CD4-positive, CD25-positive, alpha-beta regulatory T cell (primary cell): ENCODE measurements at regions not wholly inside any gene's neighbourhood (a gene's known extent, or its start where the extent isn't known, plus 50 kb on each side); places are given as distances from the start of the nearest gene placed in this dataset.
"Not testable (repeated sequence)": the region's sequence is repeated elsewhere in the genome, so short reads cannot be mapped to it uniquely, and the experiment has no call there.

Experiments used
- ATAC-seq, 2 donors: fragments of 150-1000 bp; cut with Tn5 transposase; one replicate each; pipeline ENCODE4 v1.10.0; 2021; ENCODE audit warnings: low read depth in 2 of 2, moderate number of reproducible peaks in 2 of 2, moderate library complexity in 1 of 2
- DNase-seq, 3 donors: peaks; one replicate each; pipeline versions ENCODE4 v3.0.0 to v3.0.0-alpha.2; 2012 to 2022; ENCODE audit warnings: mixed read lengths in 1 of 3
- H3K27ac ChIP-seq: one replicate; pipeline ENCODE4 v1.7.0; 2013; ENCODE audit warnings: mild to moderate bottlenecking, low read length; ENCODE audit not compliant: insufficient read depth, poor library complexity, severe bottlenecking
- H3K27me3 ChIP-seq: one replicate; pipeline ENCODE4 v1.7.0; 2013; ENCODE audit warnings: low read length; ENCODE audit not compliant: control insufficient read depth, insufficient read depth
- H3K36me3 ChIP-seq: one replicate; pipeline ENCODE4 v1.7.0; 2013; ENCODE audit warnings: mild to moderate bottlenecking, low read length, moderate library complexity; ENCODE audit not compliant: control insufficient read depth, insufficient read depth
- H3K4me1 ChIP-seq: 2 replicates; pipeline ENCODE4 v1.7.0; 2013; ENCODE audit warnings: mild to moderate bottlenecking, low read length; ENCODE audit not compliant: insufficient read depth, control insufficient read depth, poor library complexity, severe bottlenecking
- H3K4me3 ChIP-seq: one replicate; pipeline ENCODE4 v1.7.0; 2013; ENCODE audit warnings: low read depth, mild to moderate bottlenecking, low read length, moderate library complexity
- H3K9me3 ChIP-seq, 2 experiments: 1 replicate in 1 of 2; 2 replicates in 1 of 2; pipeline ENCODE4 v1.7.0; 2013; ENCODE audit warnings: low read length in 2 of 2, mild to moderate bottlenecking in 1 of 2, moderate library complexity in 1 of 2; ENCODE audit not compliant: control insufficient read depth in 2 of 2
- H3K27ac Mint-ChIP-seq, 3 donors: one replicate each; pipeline ENCODE4 v1.8.0; 2020 to 2022; ENCODE audit warnings: mild to moderate bottlenecking in 3 of 3, mixed read lengths in 3 of 3, moderate library complexity in 2 of 3
- H3K27me3 Mint-ChIP-seq: one replicate; pipeline ENCODE4 v1.8.0; 2022; ENCODE audit warnings: mild to moderate bottlenecking, mixed read lengths
- H3K36me3 Mint-ChIP-seq: one replicate; pipeline ENCODE4 v1.8.0; 2020; ENCODE audit warnings: mixed read lengths
- H3K4me1 Mint-ChIP-seq, 4 donors: one replicate each; pipeline ENCODE4 v1.8.0; 2020 to 2022; ENCODE audit warnings: mixed read lengths in 4 of 4, mild to moderate bottlenecking in 1 of 4
- H3K4me3 Mint-ChIP-seq, 4 donors: one replicate each; pipeline ENCODE4 v1.8.0; 2020 to 2022; ENCODE audit warnings: mild to moderate bottlenecking in 4 of 4, mixed read lengths in 4 of 4, moderate library complexity in 3 of 4
- H3K9me3 Mint-ChIP-seq, 7 donors: one replicate each; pipeline ENCODE4 v1.8.0; 2020 to 2022; ENCODE audit warnings: mixed read lengths in 7 of 7, mild to moderate bottlenecking in 3 of 7, moderate library complexity in 2 of 7

- Mint-ChIP-seq H3K36me3 (no peaks in the 10 kb centered on the region), H3K4me3 (no peak overlapping the region), H3K27me3 (no peaks in the 10 kb centered on the region), H3K9me3 (peaks cover 0 to 26% (median 3%) of the 10 kb centered on the region in 7 donors), H3K4me1 (no peaks in the 10 kb centered on the region), H3K27ac (no peak overlapping the region)
- Histone ChIP-seq H3K9me3 (peaks cover 0 to 4% of the 10 kb centered on the region in 2 experiments), H3K4me1 (no peaks in the 10 kb centered on the region), H3K27ac (no peak overlapping the region), H3K27me3 (no peaks in the 10 kb centered on the region), H3K4me3 (no peak overlapping the region), H3K36me3 (no peaks in the 10 kb centered on the region)
- no peak for DNase-seq
- ATAC-seq = no peak
Observed at GRCh38 chr9:65400886-65401285, 115.9 kb upstream of the FOXD4L5 start.

- not testable (repeated sequence) for H3K4me3 ChIP-seq, H3K27ac Mint-ChIP-seq, H3K4me1 ChIP-seq, H3K27ac ChIP-seq, H3K36me3 Mint-ChIP-seq, H3K27me3 ChIP-seq, DNase-seq, H3K36me3 ChIP-seq, H3K4me3 Mint-ChIP-seq, ATAC-seq, H3K4me1 Mint-ChIP-seq, H3K9me3 ChIP-seq, H3K27me3 Mint-ChIP-seq
- H3K9me3 Mint-ChIP-seq = peaks cover 0 to 19% (median 5%) of the 10 kb centered on the region in 7 donors
Observed at GRCh38 chr9:65397763-65398719, 113.0 kb upstream of the FOXD4L5 start.

GRCh38 chr9:65397226-65397625 is 112.2 kb upstream of the FOXD4L5 start:
- not testable (repeated sequence) for ATAC-seq, H3K27me3 Mint-ChIP-seq, H3K4me1 ChIP-seq, H3K27ac Mint-ChIP-seq, H3K9me3 ChIP-seq, H3K27ac ChIP-seq, DNase-seq, H3K4me1 Mint-ChIP-seq, H3K4me3 Mint-ChIP-seq, H3K4me3 ChIP-seq, H3K36me3 Mint-ChIP-seq, H3K27me3 ChIP-seq, H3K36me3 ChIP-seq
- peaks cover 0 to 15% (median 6%) of the 10 kb centered on the region in 7 donors for H3K9me3 Mint-ChIP-seq

GRCh38 chr9:65396601-65397000 is 111.6 kb upstream of the FOXD4L5 start:
- not testable (repeated sequence) for H3K4me1 ChIP-seq, H3K27ac Mint-ChIP-seq, H3K9me3 ChIP-seq, H3K27me3 ChIP-seq, H3K36me3 ChIP-seq, H3K4me3 Mint-ChIP-seq, H3K4me3 ChIP-seq, H3K27me3 Mint-ChIP-seq, DNase-seq, H3K36me3 Mint-ChIP-seq, H3K4me1 Mint-ChIP-seq, H3K27ac ChIP-seq, ATAC-seq
- peaks cover 0 to 15% (median 6%) of the 10 kb centered on the region in 7 donors for H3K9me3 Mint-ChIP-seq

DNA sequence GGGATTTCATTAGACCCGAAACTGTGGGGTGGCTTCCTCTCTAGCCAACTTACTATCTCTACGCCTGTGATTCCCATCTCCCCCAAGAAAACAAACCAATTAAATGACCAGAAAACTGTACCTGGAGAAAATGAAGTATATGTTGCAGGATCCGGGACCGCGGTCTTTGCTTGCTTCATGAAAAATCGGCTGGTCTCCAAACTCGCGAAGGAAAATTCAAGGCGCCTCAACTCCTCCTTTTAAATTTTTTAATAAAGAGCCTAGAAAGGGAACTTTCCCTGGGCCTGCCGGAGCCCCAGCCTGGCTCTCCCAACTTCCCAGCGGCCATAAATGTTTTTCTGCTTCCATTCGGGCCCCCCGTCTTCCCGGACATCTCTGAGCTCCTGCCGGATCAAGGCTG is 110.8 kb upstream of the FOXD4L5 start:
- not testable (repeated sequence) for H3K27ac Mint-ChIP-seq, H3K4me1 ChIP-seq, H3K27me3 ChIP-seq, H3K4me3 ChIP-seq, H3K9me3 ChIP-seq, H3K27ac ChIP-seq, H3K36me3 Mint-ChIP-seq, H3K27me3 Mint-ChIP-seq, ATAC-seq, H3K4me1 Mint-ChIP-seq, H3K4me3 Mint-ChIP-seq, H3K36me3 ChIP-seq, DNase-seq
- H3K9me3 Mint-ChIP-seq = peaks cover 0 to 19% (median 8%) of the 10 kb centered on the region in 7 donors

GRCh38 chr9:65395121-65395520 is 110.1 kb upstream of the FOXD4L5 start:
- H3K27ac Mint-ChIP-seq, H3K27me3 ChIP-seq, H3K4me3 Mint-ChIP-seq, H3K4me3 ChIP-seq, H3K4me1 ChIP-seq, H3K36me3 Mint-ChIP-seq, H3K36me3 ChIP-seq, H3K4me1 Mint-ChIP-seq, H3K27ac ChIP-seq, H3K9me3 ChIP-seq, H3K27me3 Mint-ChIP-seq, DNase-seq, ATAC-seq: not testable (repeated sequence)
- peaks cover 0 to 16% (median 8%) of the 10 kb centered on the region in 7 donors for H3K9me3 Mint-ChIP-seq

DNA sequence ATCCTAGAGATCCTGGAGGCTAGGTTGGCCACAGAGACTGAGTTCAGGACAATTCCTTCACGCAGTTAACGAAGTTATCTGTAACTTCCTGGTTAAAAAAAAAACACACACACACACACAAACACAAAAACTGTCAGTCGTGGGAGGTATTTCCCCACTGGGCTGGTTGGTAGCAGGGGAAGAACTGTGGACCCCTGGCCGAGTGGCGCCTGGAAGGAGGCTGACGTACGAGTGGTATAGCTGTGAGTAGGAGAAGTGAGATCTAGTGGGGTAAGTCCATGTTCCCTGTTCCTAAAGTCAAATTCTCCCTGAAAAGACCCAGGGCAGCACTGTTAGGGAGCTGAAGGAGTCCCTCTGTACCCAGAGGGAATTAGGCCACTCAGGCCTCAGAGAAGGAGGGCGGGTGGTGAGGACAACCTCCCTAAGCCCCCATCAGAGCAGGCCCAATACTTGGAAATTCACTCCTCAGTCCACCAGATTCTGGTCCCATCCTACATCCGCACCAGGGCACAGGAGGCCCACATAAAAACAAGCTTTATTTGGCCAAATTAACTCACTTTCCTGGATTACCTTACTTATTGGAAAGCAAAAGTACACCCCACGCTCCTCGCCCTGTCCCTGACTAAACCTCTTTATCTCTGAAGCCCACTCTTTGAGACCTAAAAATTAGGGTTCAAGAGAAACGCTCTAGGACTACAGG is 108.3 kb upstream of the FOXD4L5 start:
- not testable (repeated sequence) for H3K4me1 ChIP-seq, H3K9me3 ChIP-seq, H3K27me3 ChIP-seq, ATAC-seq, H3K4me3 ChIP-seq, H3K36me3 ChIP-seq, H3K27ac Mint-ChIP-seq, H3K27me3 Mint-ChIP-seq, H3K4me3 Mint-ChIP-seq, DNase-seq, H3K27ac ChIP-seq, H3K4me1 Mint-ChIP-seq, H3K36me3 Mint-ChIP-seq
- H3K9me3 Mint-ChIP-seq = peaks cover 0 to 20% (median 9%) of the 10 kb centered on the region in 7 donors
